Fibroblast of mammary gland (primary cell): ENCODE measurements at regions not wholly inside any gene's neighbourhood (a gene's known extent, or its start where the extent isn't known, plus 50 kb on each side); places are given as distances from the start of the nearest gene placed in this dataset.

Source experiments
- DNase-seq: peaks from one replicate; pipeline ENCODE4 v3.0.0-alpha.2; 2010; ENCODE audit warnings: low read depth
- H3K4me3 ChIP-seq: 2 replicates; pipeline ENCODE4 v1.5.1; 2011; ENCODE audit warnings: low read depth, mild to moderate bottlenecking, low read length, moderate library complexity; ENCODE audit not compliant: control insufficient read depth
- CTCF ChIP-seq: conservative IDR thresholded peaks from 2 replicates; pipeline ENCODE4 v1.5.1; 2011; ENCODE audit warnings: low read depth, low read length, inconsistent platforms; ENCODE audit not compliant: control insufficient read depth, insufficient read depth

GRCh38 chr1:69315823-69316222 is 251.9 kb upstream of the LRRC7 start:
- DNase-seq: no peak
- no peak overlapping the region for H3K4me3 ChIP-seq
- TF ChIP-seq CTCF: no peak

- H3K4me3 ChIP-seq: no peak overlapping the region
- DNase-seq: no peak
- TF ChIP-seq CTCF: no peak
Observed at GRCh38 chr1:69319287-69319686, 248.4 kb upstream of the LRRC7 start.

- TF ChIP-seq CTCF: no peak
Observed at GRCh38 chr1:69320757-69321211, 246.9 kb upstream of the LRRC7 start.

GRCh38 chr1:69321311-69321710 is 246.4 kb upstream of the LRRC7 start:
- no peak for DNase-seq
- TF ChIP-seq CTCF: no peak
- H3K4me3 ChIP-seq: no peak overlapping the region

More at GRCh38 chr1:69320757-69321211, 246.9 kb upstream of the LRRC7 start:
- H3K4me3 ChIP-seq: no peak overlapping the region
- no peak for DNase-seq

- no peak for TF ChIP-seq CTCF
- DNase-seq: no peak
- H3K4me3 ChIP-seq: no peak overlapping the region
Observed at GRCh38 chr1:69328186-69328585, 239.5 kb upstream of the LRRC7 start.

- DNase-seq: no peak
- TF ChIP-seq CTCF: no peak
- no peak overlapping the region for H3K4me3 ChIP-seq
Observed at GRCh38 chr1:69363236-69363635, 204.5 kb upstream of the LRRC7 start.

GRCh38 chr1:69373520-69373919 is 194.2 kb upstream of the LRRC7 start:
- no peak for DNase-seq
- no peak overlapping the region for H3K4me3 ChIP-seq
- TF ChIP-seq CTCF: no peak
